ENCODE measurements at regions not wholly inside any gene's neighbourhood (a gene's known extent, or its start where the extent isn't known, plus 50 kb on each side); places are given as distances from the start of the nearest gene placed in this dataset.

GRCh38 chr7:17487343-17487742, 188.9 kb downstream of the AHR start:
- Mint-ChIP-seq H3K27me3 (ENCODE audit: low read depth) (no peaks in the 10 kb centered on the region), H3K27ac (peak overlapping the region; percentile 30 to 92 (median 41)), H3K36me3 (ENCODE audit: low read depth) (no peaks in the 10 kb centered on the region), H3K9me3 (no peaks in the 10 kb centered on the region), H3K4me1 (no peaks in the 10 kb centered on the region), H3K4me3 (no peak overlapping the region)
- no peak for TF ChIP-seq CTCF (IDR thresholded peaks at IDR 0.05; ENCODE audit: unreplicated experiment in 3 of 3)

GRCh38 chr7:17488829-17489228, 190.4 kb downstream of the AHR start:
- no peaks in the 10 kb centered on the region for H3K36me3 Mint-ChIP-seq (ENCODE audit: low read depth)
- H3K9me3 Mint-ChIP-seq: no peaks in the 10 kb centered on the region
- H3K27me3 Mint-ChIP-seq (ENCODE audit: low read depth): no peaks in the 10 kb centered on the region
- no peak overlapping the region for H3K27ac Mint-ChIP-seq
- TF ChIP-seq CTCF (IDR thresholded peaks at IDR 0.05; ENCODE audit: unreplicated experiment in 3 of 3): no peak
- H3K4me1 Mint-ChIP-seq: no peaks in the 10 kb centered on the region
- no peak overlapping the region for H3K4me3 Mint-ChIP-seq

DNA sequence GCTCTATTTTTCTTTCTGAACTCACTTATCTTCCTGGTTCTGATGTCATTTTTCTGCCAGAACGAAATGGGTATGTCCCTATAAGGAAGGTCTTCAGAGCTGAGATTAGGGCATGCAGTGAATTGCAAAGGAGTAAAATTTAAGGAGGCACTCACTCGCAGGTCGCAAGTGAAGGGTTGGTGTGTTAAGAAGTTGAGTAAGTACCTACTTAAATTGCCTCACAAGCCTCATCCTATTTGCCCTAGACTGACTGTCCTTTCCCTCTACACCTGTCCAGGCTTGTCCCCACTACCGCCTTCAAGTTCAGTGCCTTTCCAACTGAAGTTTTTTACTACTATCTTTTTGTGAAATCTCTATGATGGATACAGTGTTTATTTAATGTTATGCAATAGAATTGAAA, 191.5 kb downstream of the AHR start:
- H3K36me3 Mint-ChIP-seq (ENCODE audit: low read depth): no peaks in the 10 kb centered on the region
- no peaks in the 10 kb centered on the region for H3K4me1 Mint-ChIP-seq
- no peaks in the 10 kb centered on the region for H3K27me3 Mint-ChIP-seq (ENCODE audit: low read depth)
- H3K27ac Mint-ChIP-seq: no peak overlapping the region
- H3K4me3 Mint-ChIP-seq: no peak overlapping the region
- TF ChIP-seq CTCF (IDR thresholded peaks at IDR 0.05; ENCODE audit: unreplicated experiment in 3 of 3): no peak
- H3K9me3 Mint-ChIP-seq: no peaks in the 10 kb centered on the region

- H3K36me3 Mint-ChIP-seq (ENCODE audit: low read depth): no peaks in the 10 kb centered on the region
- TF ChIP-seq CTCF (IDR thresholded peaks at IDR 0.05; ENCODE audit: unreplicated experiment in 3 of 3): no peak
- no peak overlapping the region for H3K27ac Mint-ChIP-seq
- peaks cover under 1% of the 10 kb centered on the region for H3K4me1 Mint-ChIP-seq
- H3K27me3 Mint-ChIP-seq (ENCODE audit: low read depth): no peaks in the 10 kb centered on the region
- H3K4me3 Mint-ChIP-seq: no peak overlapping the region
- H3K9me3 Mint-ChIP-seq: no peaks in the 10 kb centered on the region
Measured at GRCh38 chr7:17490825-17491224, 192.4 kb downstream of the AHR start.

DNA sequence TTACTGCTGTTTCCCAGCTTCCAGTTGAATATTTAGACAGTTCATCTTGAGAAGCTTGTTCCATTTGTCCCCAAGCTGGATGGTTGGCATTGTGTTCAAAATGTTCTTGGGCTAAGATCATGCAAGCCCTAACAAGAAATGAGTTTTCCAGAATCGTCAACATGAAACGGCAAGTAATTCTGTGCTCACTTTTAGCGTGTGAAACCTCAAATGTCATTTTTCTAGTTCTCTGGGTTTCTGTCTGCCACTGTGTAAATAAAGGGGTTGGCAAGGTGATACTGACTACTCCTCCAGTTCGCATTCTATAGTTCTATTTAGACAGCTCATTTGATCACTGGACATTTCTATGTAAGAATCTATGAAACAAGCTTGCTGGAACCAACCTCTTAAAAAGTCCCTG, 194.0 kb downstream of the AHR start:
- Mint-ChIP-seq H3K27ac (no peak overlapping the region), H3K36me3 (ENCODE audit: low read depth) (no peaks in the 10 kb centered on the region), H3K4me1 (peaks cover 5% of the 10 kb centered on the region), H3K9me3 (no peaks in the 10 kb centered on the region), H3K4me3 (no peak overlapping the region), H3K27me3 (ENCODE audit: low read depth) (no peaks in the 10 kb centered on the region)
- TF ChIP-seq CTCF (IDR thresholded peaks at IDR 0.05; ENCODE audit: unreplicated experiment in 3 of 3): no peak

- no peak for TF ChIP-seq CTCF (IDR thresholded peaks at IDR 0.05; ENCODE audit: unreplicated experiment in 3 of 3)
- Mint-ChIP-seq H3K4me1 (peaks cover 5% of the 10 kb centered on the region), H3K4me3 (no peak overlapping the region), H3K27ac (no peak overlapping the region), H3K27me3 (ENCODE audit: low read depth) (no peaks in the 10 kb centered on the region), H3K36me3 (ENCODE audit: low read depth) (no peaks in the 10 kb centered on the region), H3K9me3 (no peaks in the 10 kb centered on the region)
Measured at GRCh38 chr7:17493446-17493845, 195.0 kb downstream of the AHR start.

Data from nephron (organoid).